ENCODE measurements at regions not wholly inside any gene's neighbourhood (a gene's known extent, or its start where the extent isn't known, plus 50 kb on each side); places are given as distances from the start of the nearest gene placed in this dataset.

DNA sequence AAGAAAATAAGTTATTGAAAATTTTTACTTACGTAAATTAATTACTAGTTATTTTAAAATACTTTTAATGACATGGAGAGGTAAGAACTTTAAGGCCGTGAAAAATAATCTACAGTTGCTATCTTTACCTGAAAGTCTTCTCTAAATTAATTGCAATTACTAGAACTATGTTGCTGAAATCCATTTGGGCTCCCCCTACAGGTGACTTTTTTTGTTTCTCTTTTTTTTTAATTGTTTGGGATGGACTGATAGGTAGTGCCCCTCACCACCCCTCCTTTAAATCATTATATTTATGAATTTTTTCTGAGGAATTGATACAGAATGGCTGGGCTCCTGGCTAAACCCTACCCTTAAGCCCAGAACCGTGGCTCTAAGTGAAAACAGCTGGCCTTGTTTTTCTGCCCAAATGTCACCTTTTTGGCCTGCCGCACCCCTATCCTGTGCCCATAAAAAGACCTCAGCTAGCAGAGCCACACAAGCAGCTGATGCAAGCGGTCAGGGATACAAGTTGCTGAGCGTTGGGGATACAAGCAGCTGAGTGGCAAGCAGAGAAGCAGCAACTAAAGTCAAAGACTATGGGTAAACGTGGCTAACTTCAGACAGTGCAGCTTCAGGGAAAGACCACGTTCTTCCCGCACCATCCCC is 315.2 kb upstream of the ACO1 start:
- Histone ChIP-seq H3F3A (ENCODE audit: insufficient read depth, low read length) (no peaks in the 10 kb centered on the region), H3K9me3 (ENCODE audit: low read length) (no peaks in the 10 kb centered on the region), H3K79me2 (ENCODE audit: insufficient read depth, low read length) (no peaks in the 10 kb centered on the region), H3K27ac (ENCODE audit: low read depth, low read length, poor library complexity, severe bottlenecking) (no peak overlapping the region), H2AFZ (ENCODE audit: low read length) (no peak overlapping the region), H3K9me2 (ENCODE audit: low read depth, low read length) (no peaks in the 10 kb centered on the region), H4K20me1 (ENCODE audit: insufficient read depth, low read length) (no peaks in the 10 kb centered on the region), H3K4me2 (ENCODE audit: low read length) (no peak overlapping the region), H3K9ac (ENCODE audit: low read length) (no peak overlapping the region), H3K4me3 (ENCODE audit: low read depth, low read length, poor library complexity, severe bottlenecking) (no peak overlapping the region), H3K4me1 (ENCODE audit: insufficient read depth, low read length, severe bottlenecking) (no peaks in the 10 kb centered on the region), H3K27me3 (ENCODE audit: insufficient read depth, low read length) (no peaks in the 10 kb centered on the region), H3K36me3 (ENCODE audit: insufficient read depth, low read length) (no peaks in the 10 kb centered on the region)
- TF ChIP-seq CTCF (IDR thresholded peaks at IDR 0.05; ENCODE audit: low read length) (peak; percentile 31), EZH2 (IDR thresholded peaks at IDR 0.05; ENCODE audit: borderline replicate concordance, low read length) (no peak)

- Histone ChIP-seq H3K9me2 (ENCODE audit: low read depth, low read length) (no peaks in the 10 kb centered on the region), H4K20me1 (ENCODE audit: insufficient read depth, low read length) (no peaks in the 10 kb centered on the region), H3K4me2 (ENCODE audit: low read length) (no peak overlapping the region), H3K9me3 (ENCODE audit: low read length) (no peaks in the 10 kb centered on the region), H3K9ac (ENCODE audit: low read length) (no peak overlapping the region), H3K27me3 (ENCODE audit: insufficient read depth, low read length) (no peaks in the 10 kb centered on the region), H3K36me3 (ENCODE audit: insufficient read depth, low read length) (no peaks in the 10 kb centered on the region), H3K27ac (ENCODE audit: low read depth, low read length, poor library complexity, severe bottlenecking) (no peak overlapping the region), H3K4me3 (ENCODE audit: low read depth, low read length, poor library complexity, severe bottlenecking) (no peak overlapping the region), H2AFZ (ENCODE audit: low read length) (no peak overlapping the region), H3K4me1 (ENCODE audit: insufficient read depth, low read length, severe bottlenecking) (no peaks in the 10 kb centered on the region), H3K79me2 (ENCODE audit: insufficient read depth, low read length) (no peaks in the 10 kb centered on the region), H3F3A (ENCODE audit: insufficient read depth, low read length) (no peaks in the 10 kb centered on the region)
- TF ChIP-seq CTCF (IDR thresholded peaks at IDR 0.05; ENCODE audit: low read length) (no peak), EZH2 (IDR thresholded peaks at IDR 0.05; ENCODE audit: borderline replicate concordance, low read length) (no peak)
Measured at GRCh38 chr9:32069969-32070368, 314.5 kb upstream of the ACO1 start.

DNA sequence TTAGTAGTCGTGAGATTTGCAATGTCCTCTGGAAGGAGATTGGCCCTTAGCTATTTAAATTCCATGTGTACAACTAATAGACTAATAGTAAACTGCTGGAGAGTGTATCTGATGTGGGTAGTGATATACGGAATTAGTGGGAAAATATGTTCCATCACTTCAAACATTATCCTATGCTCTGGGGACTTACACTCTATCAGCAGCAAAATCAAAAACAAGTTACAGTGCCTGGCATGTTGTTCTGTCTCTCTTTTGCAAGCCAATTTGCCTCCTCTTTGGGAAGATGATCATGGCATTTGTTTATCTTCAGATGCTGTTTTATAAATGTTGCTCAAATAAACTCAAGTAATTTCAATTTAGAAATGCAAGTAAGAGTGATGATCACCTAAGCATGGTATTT is 311.9 kb upstream of the ACO1 start:
- no peak overlapping the region for H2AFZ ChIP-seq (ENCODE audit: low read length)
- no peaks in the 10 kb centered on the region for H3K79me2 ChIP-seq (ENCODE audit: insufficient read depth, low read length)
- H3K9me2 ChIP-seq (ENCODE audit: low read depth, low read length) = no peaks in the 10 kb centered on the region
- H3K9me3 ChIP-seq (ENCODE audit: low read length) = no peaks in the 10 kb centered on the region
- no peak overlapping the region for H3K27ac ChIP-seq (ENCODE audit: low read depth, low read length, poor library complexity, severe bottlenecking)
- H3K9ac ChIP-seq (ENCODE audit: low read length) = no peak overlapping the region
- TF ChIP-seq CTCF (IDR thresholded peaks at IDR 0.05; ENCODE audit: low read length) = no peak
- no peak for TF ChIP-seq EZH2 (IDR thresholded peaks at IDR 0.05; ENCODE audit: borderline replicate concordance, low read length)
- no peaks in the 10 kb centered on the region for H3K27me3 ChIP-seq (ENCODE audit: insufficient read depth, low read length)
- H4K20me1 ChIP-seq (ENCODE audit: insufficient read depth, low read length) = no peaks in the 10 kb centered on the region
- no peak overlapping the region for H3K4me3 ChIP-seq (ENCODE audit: low read depth, low read length, poor library complexity, severe bottlenecking)
- no peaks in the 10 kb centered on the region for H3F3A ChIP-seq (ENCODE audit: insufficient read depth, low read length)
- H3K4me2 ChIP-seq (ENCODE audit: low read length) = no peak overlapping the region
- H3K36me3 ChIP-seq (ENCODE audit: insufficient read depth, low read length) = no peaks in the 10 kb centered on the region
- H3K4me1 ChIP-seq (ENCODE audit: insufficient read depth, low read length, severe bottlenecking) = no peaks in the 10 kb centered on the region
